ENCODE measurements at regions not wholly inside any gene's neighbourhood (a gene's known extent, or its start where the extent isn't known, plus 50 kb on each side); places are given as distances from the start of the nearest gene placed in this dataset.
"Not testable (repeated sequence)": the region's sequence is repeated elsewhere in the genome, so short reads cannot be mapped to it uniquely, and the experiment has no call there.

DNA sequence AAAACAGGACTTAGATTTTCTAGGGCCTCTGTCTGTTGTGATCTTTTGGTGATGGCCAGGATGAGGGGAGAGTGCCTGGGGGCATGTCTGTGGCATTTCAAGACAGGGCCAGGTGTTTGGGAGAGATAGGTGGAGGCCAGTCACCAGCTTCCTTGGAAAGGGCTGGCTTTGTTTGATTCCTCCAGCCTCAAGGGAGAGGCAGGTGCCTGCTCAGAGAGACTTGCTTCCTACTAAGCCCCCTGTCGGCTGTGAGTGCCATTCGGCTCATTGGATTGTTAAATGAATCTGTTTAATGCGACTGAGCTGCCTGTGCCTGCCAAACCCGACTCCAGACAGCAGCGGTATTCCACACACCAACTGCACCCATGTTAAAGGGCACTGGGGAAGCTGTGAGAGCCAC, 304.1 kb upstream of the COBL start:
- 57% methylated on average over 5 of the region's 5 CpGs for WGBS
- H3K27ac ChIP-seq (ENCODE audit: low read length) = no peak overlapping the region
- H3K27me3 ChIP-seq (ENCODE audit: control insufficient read depth, insufficient read depth) = no peaks in the 10 kb centered on the region
- no peak overlapping the region for H3K4me3 ChIP-seq (ENCODE audit: low read length)
- no peaks in the 10 kb centered on the region for H3K9me3 ChIP-seq (ENCODE audit: control insufficient read depth, low read length)
- DNase-seq (no peak), ATAC-seq (no peak)
- intact Hi-C loops (cut with DNase I) = no loop called here
- no peaks in the 10 kb centered on the region for H3K4me1 ChIP-seq (ENCODE audit: control insufficient read depth, insufficient read depth, low read length)

DNA sequence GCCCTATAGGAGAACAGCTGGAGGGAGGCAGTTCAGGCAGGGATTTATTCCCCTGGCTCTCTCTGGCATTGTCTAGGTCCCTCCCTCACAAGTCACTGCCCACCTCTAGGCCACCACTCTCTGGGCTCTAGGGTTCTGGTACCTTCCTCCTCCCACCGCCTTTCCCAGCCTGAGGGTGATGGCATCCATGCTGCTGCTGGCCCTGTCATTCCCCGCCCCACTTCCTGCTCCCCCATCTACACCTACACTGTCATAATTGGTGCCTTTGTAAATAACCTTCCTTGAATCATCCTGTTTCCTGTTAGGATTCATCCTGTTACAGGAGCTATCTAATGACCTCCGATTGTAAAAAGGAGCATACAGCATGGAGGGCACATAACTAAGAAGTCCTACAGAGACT, 303.3 kb upstream of the COBL start:
- Histone ChIP-seq H3K27me3 (ENCODE audit: control insufficient read depth, insufficient read depth) (no peaks in the 10 kb centered on the region), H3K9me3 (ENCODE audit: control insufficient read depth, low read length) (no peaks in the 10 kb centered on the region), H3K27ac (ENCODE audit: low read length) (no peak overlapping the region), H3K4me3 (ENCODE audit: low read length) (no peak overlapping the region), H3K4me1 (ENCODE audit: control insufficient read depth, insufficient read depth, low read length) (no peaks in the 10 kb centered on the region)
- WGBS = 76% methylated on average over 3 of the region's 3 CpGs
- ATAC-seq (no peak), DNase-seq (no peak)
- intact Hi-C loops (cut with DNase I) = no loop called here

DNA sequence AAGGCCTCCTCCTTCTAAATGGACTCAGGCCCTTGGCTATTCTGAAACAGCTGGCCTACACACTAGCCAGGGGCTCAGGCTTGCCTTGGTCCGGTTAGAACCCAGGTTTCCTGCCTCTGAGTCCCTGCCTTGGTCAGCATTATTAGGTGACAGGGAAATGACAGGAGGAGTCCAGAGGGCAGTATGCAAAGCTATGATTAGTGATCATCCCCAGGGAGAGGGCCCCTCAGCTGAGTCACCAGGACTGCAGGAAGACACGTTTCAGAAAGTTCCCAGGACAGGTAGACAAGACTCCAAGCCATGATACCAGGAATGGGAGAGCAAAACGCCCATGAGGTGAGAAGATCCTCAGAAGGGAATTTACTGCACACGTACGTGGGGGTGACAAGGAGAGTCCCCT, 301.1 kb upstream of the COBL start:
- WGBS = 70% methylated on average over 5 of the region's 5 CpGs

DNA sequence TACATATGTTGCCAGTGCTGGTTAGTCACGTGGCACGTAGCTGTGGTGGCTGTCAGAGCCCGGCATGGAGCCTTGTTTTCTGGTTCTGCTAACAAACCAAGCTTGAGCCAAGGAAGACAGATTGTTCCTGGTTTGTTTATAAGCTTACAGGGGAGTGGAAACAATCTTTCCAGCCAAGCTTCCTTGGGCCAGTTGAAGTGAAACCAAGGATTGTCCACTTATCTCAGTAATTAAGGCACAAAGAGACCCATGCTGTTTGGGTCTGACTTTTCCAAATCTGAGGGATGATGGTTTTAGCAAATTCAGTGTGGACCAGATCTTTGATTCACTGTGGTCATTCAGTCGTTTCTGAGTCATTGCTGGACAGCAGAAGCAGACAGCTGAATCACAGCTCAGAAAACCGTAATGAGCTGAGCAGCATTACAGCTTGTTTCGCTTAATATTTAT, 297.3 kb upstream of the COBL start:
- ATAC-seq (peak; percentile 79 to 92), DNase-seq (peak in 1 of 3 donors; percentile 84)
- Histone ChIP-seq H3K4me1 (ENCODE audit: control insufficient read depth, insufficient read depth, low read length) (no peaks in the 10 kb centered on the region), H3K9me3 (ENCODE audit: control insufficient read depth, low read length) (no peaks in the 10 kb centered on the region), H3K27me3 (ENCODE audit: control insufficient read depth, insufficient read depth) (no peaks in the 10 kb centered on the region), H3K27ac (ENCODE audit: low read length) (peak overlapping the region; percentile 54), H3K4me3 (ENCODE audit: low read length) (no peak overlapping the region)
- intact Hi-C loops (cut with DNase I) = no loop called here
- 43% methylated on average over 6 of the region's 6 CpGs for WGBS

More for the DNA sequence above, 301.1 kb upstream of the COBL start:
- Histone ChIP-seq H3K27ac (ENCODE audit: low read length) (no peak overlapping the region), H3K9me3 (ENCODE audit: control insufficient read depth, low read length) (no peaks in the 10 kb centered on the region), H3K4me3 (ENCODE audit: low read length) (no peak overlapping the region), H3K27me3 (ENCODE audit: control insufficient read depth, insufficient read depth) (no peaks in the 10 kb centered on the region), H3K4me1 (ENCODE audit: control insufficient read depth, insufficient read depth, low read length) (no peaks in the 10 kb centered on the region)
- no peak for DNase-seq
- intact Hi-C loops (cut with DNase I) = no loop called here
- no peak for ATAC-seq

DNA sequence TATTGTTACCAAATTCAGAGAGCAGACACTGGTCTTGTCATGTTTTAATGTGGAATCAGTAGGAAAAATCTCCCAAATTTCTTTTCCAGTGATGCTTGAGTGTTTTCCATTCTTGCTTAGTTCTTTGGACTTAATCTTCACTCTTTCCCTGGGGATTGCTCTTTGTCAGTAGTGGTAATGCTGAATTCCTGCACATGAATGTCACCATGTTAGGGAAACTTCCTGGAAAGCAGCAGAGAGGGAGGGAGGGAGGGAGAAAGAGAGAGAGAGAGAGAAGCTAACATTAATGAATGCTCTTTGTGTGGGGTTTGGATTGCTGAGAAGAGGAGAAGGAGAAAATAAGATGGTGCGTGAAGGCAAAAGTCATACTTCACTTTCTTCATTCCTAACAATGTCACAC, 295.3 kb upstream of the COBL start:
- WGBS = 69% methylated on average over 1 of the region's 1 CpG
- H3K9me3 ChIP-seq (ENCODE audit: control insufficient read depth, low read length) = no peaks in the 10 kb centered on the region
- DNase-seq (no peak), ATAC-seq (peak; percentile 27 to 55)
- no peak overlapping the region for H3K27ac ChIP-seq (ENCODE audit: low read length)
- H3K4me3 ChIP-seq (ENCODE audit: low read length) = no peak overlapping the region
- intact Hi-C loops (cut with DNase I) = no loop called here
- no peaks in the 10 kb centered on the region for H3K27me3 ChIP-seq (ENCODE audit: control insufficient read depth, insufficient read depth)
- H3K4me1 ChIP-seq (ENCODE audit: control insufficient read depth, insufficient read depth, low read length) = no peaks in the 10 kb centered on the region

DNA sequence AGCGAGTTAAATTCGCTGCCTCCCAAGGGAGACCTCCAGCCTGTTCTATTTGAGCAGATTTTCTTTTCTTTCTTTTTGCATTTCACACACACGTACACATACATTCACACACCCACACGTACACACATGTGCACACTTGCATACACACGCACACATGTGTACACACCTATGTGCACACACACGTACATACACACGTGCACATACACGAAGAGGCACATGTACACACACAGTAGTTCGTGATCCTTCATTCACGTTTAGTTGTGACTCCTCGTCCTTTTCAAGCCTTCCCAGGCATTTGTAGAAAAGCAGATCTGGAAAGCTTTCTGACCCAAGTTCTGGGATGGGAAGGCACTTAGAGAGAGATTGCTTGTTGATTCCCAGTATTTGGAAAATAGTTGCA, 290.8 kb upstream of the COBL start:
- intact Hi-C loops (cut with DNase I) = no loop called here
- H3K4me1 ChIP-seq (ENCODE audit: control insufficient read depth, insufficient read depth, low read length) = no peaks in the 10 kb centered on the region
- DNase-seq (no peak), ATAC-seq (no peak)
- H3K27me3 ChIP-seq (ENCODE audit: control insufficient read depth, insufficient read depth) = no peaks in the 10 kb centered on the region
- WGBS = 85% methylated on average over 11 of the region's 11 CpGs
- no peak overlapping the region for H3K27ac ChIP-seq (ENCODE audit: low read length)
- no peak overlapping the region for H3K4me3 ChIP-seq (ENCODE audit: low read length)
- H3K9me3 ChIP-seq (ENCODE audit: control insufficient read depth, low read length) = no peaks in the 10 kb centered on the region

DNA sequence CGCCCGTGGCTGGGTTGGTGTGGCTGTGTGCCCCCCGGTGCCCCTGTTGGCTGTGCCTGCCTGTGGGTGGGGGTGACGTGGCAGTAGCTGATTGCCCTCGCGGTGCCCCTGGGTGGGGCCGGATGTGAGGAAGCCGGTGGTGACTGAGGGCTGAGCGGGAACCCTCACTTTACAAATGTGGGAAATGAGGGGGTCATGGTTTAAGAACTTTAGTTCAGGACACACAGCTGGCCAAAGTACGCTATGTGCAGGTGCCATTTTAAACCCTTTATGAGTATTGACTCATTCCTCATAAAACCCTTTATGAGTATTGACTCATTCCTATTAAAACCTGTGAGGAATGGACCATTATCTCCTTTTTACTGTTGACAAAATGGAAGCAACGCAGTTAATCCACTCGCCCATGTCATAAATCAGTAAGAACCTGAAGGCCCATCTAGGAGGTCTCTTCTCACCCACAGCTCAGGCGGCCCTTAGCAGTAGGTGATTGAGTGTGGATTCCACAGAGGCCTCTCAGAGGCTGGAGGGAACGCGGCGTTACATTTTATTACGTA, 290.1 kb upstream of the COBL start:
- DNase-seq (no peak), ATAC-seq (no peak)
- H3K4me1 ChIP-seq (ENCODE audit: control insufficient read depth, insufficient read depth, low read length) = peaks cover 1% of the 10 kb centered on the region
- H3K27me3 ChIP-seq (ENCODE audit: control insufficient read depth, insufficient read depth) = no peaks in the 10 kb centered on the region
- intact Hi-C loops (cut with DNase I) = no loop called here
- no peaks in the 10 kb centered on the region for H3K9me3 ChIP-seq (ENCODE audit: control insufficient read depth, low read length)
- no peak overlapping the region for H3K27ac ChIP-seq (ENCODE audit: low read length)
- WGBS = 87% methylated on average over 17 of the region's 17 CpGs
- H3K4me3 ChIP-seq (ENCODE audit: low read length) = no peak overlapping the region

DNA sequence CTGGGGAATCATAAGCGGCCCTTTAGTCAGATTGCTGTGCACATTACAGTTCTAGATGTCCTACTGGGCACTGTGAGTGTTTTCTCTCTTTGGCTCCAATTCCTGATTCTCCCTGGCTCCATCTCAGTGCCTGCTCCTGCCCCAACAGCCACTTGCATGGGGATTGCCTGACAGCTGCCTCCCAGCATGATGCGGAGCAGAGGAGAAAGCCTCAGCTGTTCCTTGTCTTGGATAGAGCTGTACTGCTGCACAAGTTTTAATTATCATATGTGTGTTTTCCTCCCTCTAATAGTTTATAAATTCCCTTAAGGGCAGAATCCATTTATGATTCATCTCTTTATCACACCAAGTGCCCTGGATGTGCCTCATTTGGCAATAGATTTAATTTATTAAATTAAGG, 285.8 kb upstream of the COBL start:
- Histone ChIP-seq H3K4me3 (ENCODE audit: low read length) (no peak overlapping the region), H3K9me3 (ENCODE audit: control insufficient read depth, low read length) (no peaks in the 10 kb centered on the region), H3K4me1 (ENCODE audit: control insufficient read depth, insufficient read depth, low read length) (peaks cover 1% of the 10 kb centered on the region), H3K27ac (ENCODE audit: low read length) (no peak overlapping the region), H3K27me3 (ENCODE audit: control insufficient read depth, insufficient read depth) (no peaks in the 10 kb centered on the region)
- intact Hi-C loops (cut with DNase I) = no loop called here
- no peak for DNase-seq
- WGBS = 91% methylated on average over 2 of the region's 2 CpGs
- ATAC-seq = no peak

DNA sequence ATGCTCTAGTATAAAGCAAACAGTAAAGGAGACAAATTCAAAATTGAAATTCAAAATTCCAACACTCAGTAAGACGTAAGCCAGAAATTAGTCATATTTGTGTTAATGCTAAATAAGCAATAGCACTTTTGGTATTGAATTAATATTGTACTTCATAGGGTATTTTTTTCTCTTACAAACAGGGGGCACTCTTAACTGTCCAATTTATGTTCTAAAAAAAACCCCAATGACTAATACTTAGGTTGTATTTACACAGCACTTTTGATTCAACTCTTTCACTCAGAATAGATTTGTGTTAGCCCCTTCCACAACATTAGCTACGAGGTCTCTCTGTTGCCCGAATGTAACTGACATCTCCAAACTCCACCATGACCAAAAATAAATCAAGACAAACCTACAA, 284.9 kb upstream of the COBL start:
- Histone ChIP-seq H3K9me3 (ENCODE audit: control insufficient read depth, low read length) (no peaks in the 10 kb centered on the region), H3K4me3 (ENCODE audit: low read length) (no peak overlapping the region), H3K4me1 (ENCODE audit: control insufficient read depth, insufficient read depth, low read length) (peaks cover 1% of the 10 kb centered on the region), H3K27ac (ENCODE audit: low read length) (no peak overlapping the region), H3K27me3 (ENCODE audit: control insufficient read depth, insufficient read depth) (no peaks in the 10 kb centered on the region)
- WGBS = 78% methylated on average over 3 of the region's 3 CpGs
- DNase-seq (no peak), ATAC-seq (no peak)
- intact Hi-C loops (cut with DNase I) = no loop called here

DNA sequence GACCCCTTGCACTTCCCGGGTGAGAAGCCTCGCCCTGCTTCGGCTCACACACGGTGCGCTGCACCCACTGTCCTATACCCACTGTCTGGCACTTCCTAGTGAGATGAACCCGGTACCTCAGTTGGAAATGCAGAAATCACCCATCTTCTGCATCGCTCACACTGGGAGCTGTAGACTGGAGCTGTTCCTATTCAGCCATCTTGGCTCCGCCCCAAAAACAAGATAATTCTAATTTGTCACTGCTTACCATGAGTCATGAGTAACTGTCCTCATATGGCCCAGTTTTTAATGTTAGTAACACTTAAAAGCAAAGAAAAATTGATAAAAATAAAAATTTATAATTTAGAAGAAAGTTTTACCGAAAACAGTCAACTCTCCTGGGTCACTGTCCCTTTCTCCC, 283.3 kb upstream of the COBL start:
- DNase-seq; H3K4me3 ChIP-seq (ENCODE audit: low read length); H3K27ac ChIP-seq (ENCODE audit: low read length); H3K4me1 ChIP-seq (ENCODE audit: control insufficient read depth, insufficient read depth, low read length); H3K9me3 ChIP-seq (ENCODE audit: control insufficient read depth, low read length); intact Hi-C loops (cut with DNase I); H3K27me3 ChIP-seq (ENCODE audit: control insufficient read depth, insufficient read depth); ATAC-seq: not testable (repeated sequence)
- 82% methylated on average over 9 of the region's 9 CpGs for WGBS

DNA sequence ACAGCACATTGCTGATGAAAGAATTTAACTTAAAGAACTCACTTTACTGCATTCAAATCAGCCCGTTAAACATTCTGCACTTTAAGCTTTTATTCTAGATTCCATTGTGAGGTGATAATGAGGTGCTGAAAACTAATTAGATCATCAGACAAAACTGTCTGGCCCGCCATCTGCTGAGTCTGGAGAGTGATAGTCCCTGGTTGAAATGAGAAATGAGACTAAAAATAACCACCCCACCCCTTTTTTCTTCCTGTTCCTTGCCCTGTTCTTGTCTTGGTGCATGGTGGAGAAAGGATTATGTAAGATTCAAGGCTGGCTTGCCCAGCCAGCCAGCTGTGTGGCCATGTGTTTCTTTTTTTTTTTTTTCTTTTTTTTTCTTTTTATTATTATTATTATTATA, 277.0 kb upstream of the COBL start:
- Histone ChIP-seq H3K9me3 (ENCODE audit: control insufficient read depth, low read length) (no peaks in the 10 kb centered on the region), H3K4me3 (ENCODE audit: low read length) (no peak overlapping the region), H3K27me3 (ENCODE audit: control insufficient read depth, insufficient read depth) (no peaks in the 10 kb centered on the region), H3K27ac (ENCODE audit: low read length) (no peak overlapping the region), H3K4me1 (ENCODE audit: control insufficient read depth, insufficient read depth, low read length) (no peaks in the 10 kb centered on the region)
- DNase-seq (peak in 1 of 3 donors; percentile 42), ATAC-seq (no peak)
- intact Hi-C loops (cut with DNase I) = no loop called here
- 20% methylated on average over 2 of the region's 2 CpGs for WGBS
